Peyer's patch (tissue), 4 donors: ENCODE measurements at regions not wholly inside any gene's neighbourhood (a gene's known extent, or its start where the extent isn't known, plus 50 kb on each side); places are given as distances from the start of the nearest gene placed in this dataset.
"Not testable (repeated sequence)": the region's sequence is repeated elsewhere in the genome, so short reads cannot be mapped to it uniquely, and the experiment has no call there.

Source experiments
- DNase-seq, 3 donors: peaks; one replicate each; pipeline ENCODE4 v3.0.0-alpha.2; 2017 to 2019
- H3K27ac ChIP-seq, 4 donors: fragments of 200-600 bp; sonication (generic); one replicate each; pipeline ENCODE4 v1.5.1; 2016 to 2019
- H3K27me3 ChIP-seq, 2 donors: fragments of 200-600 bp; sonication (generic); one replicate each; pipeline ENCODE4 v1.5.1; 2019
- H3K36me3 ChIP-seq, 3 donors: fragments of 200-600 bp; sonication (generic); one replicate each; pipeline ENCODE4 v1.5.1; 2016 to 2019
- H3K4me1 ChIP-seq, 4 donors: fragments of 200-600 bp; sonication (generic); one replicate each; pipeline ENCODE4 v1.5.1; 2016 to 2019
- H3K4me3 ChIP-seq, 4 donors: fragments of 200-600 bp; sonication (generic); 1 replicate in 3 of 4; 2 replicates in 1 of 4; pipeline ENCODE4 v1.5.1; 2016 to 2019; ENCODE audit warnings: mild to moderate bottlenecking in 1 of 4
- H3K9me3 ChIP-seq, 4 donors: fragments of 200-600 bp; sonication (generic); one replicate each; pipeline ENCODE4 v1.5.1; 2016 to 2019; ENCODE audit warnings: mild to moderate bottlenecking in 1 of 4
- POLR2A ChIP-seq, 2 donors: fragments of 450-650 bp; IDR thresholded peaks; one replicate each; pipeline ENCODE4 v1.5.1; 2017; ENCODE audit warnings: antibody characterized with exemption in 2 of 2, mild to moderate bottlenecking in 2 of 2, moderate library complexity in 2 of 2
- TF ChIP-seq, protein P1 (sequence below), 6 experiments: fragments of 450-650 bp in 4 of 6; fragments of 200-600 bp in 2 of 6; sonication (generic) in 1 of 6; IDR thresholded peaks; one replicate each; pipeline ENCODE4 v1.5.1; 2017 to 2019; ENCODE audit warnings: antibody characterized with exemption in 6 of 6, mild to moderate bottlenecking in 3 of 6, moderate library complexity in 1 of 6

DNA sequence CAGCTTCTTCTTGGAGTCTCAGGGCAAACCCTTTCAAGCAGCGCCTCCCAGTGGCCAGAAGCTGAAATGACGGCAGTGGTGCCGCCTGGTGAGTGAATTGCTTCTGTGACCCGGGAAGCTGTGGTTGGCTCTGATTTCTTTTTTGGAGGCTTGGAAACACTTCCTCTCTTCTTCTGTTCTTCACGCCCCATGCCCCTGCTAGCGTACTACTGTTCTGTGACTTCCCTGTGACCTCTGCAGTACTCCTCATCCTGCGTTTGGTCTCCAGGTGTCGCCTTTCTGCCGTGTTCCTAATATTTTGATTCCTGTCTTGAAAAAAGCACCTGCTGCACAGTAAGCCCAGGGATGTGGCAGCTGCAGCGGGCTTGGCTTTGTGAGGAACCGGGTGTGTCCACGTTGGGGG lies 176.4 kb downstream of the ADRA2C start:
- H3K4me1 ChIP-seq, H3K4me3 ChIP-seq, H3K27ac ChIP-seq, H3K27me3 ChIP-seq, H3K9me3 ChIP-seq, H3K36me3 ChIP-seq: not testable (repeated sequence)
- peak in 2 of 3 donors; percentile 30 to 84 for DNase-seq
- TF ChIP-seq, protein P1, sequence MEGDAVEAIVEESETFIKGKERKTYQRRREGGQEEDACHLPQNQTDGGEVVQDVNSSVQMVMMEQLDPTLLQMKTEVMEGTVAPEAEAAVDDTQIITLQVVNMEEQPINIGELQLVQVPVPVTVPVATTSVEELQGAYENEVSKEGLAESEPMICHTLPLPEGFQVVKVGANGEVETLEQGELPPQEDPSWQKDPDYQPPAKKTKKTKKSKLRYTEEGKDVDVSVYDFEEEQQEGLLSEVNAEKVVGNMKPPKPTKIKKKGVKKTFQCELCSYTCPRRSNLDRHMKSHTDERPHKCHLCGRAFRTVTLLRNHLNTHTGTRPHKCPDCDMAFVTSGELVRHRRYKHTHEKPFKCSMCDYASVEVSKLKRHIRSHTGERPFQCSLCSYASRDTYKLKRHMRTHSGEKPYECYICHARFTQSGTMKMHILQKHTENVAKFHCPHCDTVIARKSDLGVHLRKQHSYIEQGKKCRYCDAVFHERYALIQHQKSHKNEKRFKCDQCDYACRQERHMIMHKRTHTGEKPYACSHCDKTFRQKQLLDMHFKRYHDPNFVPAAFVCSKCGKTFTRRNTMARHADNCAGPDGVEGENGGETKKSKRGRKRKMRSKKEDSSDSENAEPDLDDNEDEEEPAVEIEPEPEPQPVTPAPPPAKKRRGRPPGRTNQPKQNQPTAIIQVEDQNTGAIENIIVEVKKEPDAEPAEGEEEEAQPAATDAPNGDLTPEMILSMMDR (IDR thresholded peaks at IDR 0.05): peak in 5 of 6 experiments; percentile 15 to 76 (median 55)

DNA sequence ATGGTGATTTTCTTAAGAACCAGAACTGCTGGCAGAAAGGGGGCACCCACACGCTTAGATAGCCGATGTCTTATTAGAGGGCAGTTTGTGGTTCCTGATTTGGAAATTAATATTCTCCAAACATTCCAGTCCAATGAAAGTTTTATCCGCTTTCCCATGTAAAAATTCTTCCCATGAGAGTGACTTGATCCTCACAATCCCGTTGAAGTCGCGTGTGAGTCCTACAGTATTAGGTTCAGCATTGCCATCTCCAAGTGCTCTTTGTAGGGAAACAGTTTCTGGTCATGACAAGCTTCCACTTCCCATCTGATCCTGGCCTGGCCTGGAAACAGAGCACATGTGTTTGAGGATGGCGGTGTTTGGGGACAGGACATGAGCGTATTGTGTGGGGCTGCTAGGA lies 176.9 kb downstream of the ADRA2C start:
- H3K4me1 ChIP-seq, H3K36me3 ChIP-seq, H3K9me3 ChIP-seq, DNase-seq, H3K27ac ChIP-seq, H3K27me3 ChIP-seq, H3K4me3 ChIP-seq: not testable (repeated sequence)

DNA sequence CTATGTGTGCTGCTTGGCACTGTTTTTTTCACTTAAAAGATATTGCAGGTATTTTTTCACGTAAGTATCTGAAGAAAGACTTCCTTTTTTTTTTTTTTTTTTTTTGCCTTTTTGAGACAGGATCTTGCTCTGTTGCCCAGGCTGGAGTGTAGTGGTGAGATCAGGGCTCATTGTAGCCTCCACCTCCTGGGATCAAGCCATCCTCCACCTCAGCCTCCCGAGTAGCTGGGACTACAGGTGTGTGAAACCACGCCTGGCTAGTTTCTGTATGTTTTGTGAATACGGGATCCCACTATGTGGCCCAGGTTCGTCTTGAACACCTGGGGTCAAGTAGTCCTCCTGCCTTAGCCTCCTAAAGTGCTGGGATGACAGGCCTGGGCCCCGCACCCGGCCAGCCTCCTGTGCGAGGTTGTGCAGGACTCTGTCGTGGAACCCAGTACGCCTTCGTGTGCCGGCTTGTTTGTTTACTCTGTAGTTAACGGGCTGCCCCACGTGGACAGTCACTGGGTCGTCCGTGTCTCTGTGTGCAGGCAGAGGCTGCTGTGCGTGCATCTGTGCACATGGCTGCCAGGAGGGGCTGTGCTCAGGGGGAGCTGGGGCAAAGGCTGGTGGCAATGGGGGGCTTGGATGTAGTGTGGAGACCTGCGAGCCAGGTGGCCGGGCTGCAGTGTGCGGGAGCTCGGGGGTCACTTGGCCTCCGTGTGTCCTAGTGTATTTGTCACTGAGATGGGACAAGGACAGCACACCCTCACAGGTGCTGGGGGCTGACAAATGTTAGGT lies 179.5 kb downstream of the ADRA2C start:
- Histone ChIP-seq H3K4me1 (no peaks in the 10 kb centered on the region), H3K36me3 (peaks cover 0 to 3% (median 0%) of the 10 kb centered on the region in 3 donors), H3K9me3 (no peaks in the 10 kb centered on the region), H3K27me3 (no peaks in the 10 kb centered on the region), H3K27ac (no peak overlapping the region), H3K4me3 (no peak overlapping the region)
- TF ChIP-seq POLR2A (IDR thresholded peaks at IDR 0.05): no peak
- TF ChIP-seq, protein P1 (IDR thresholded peaks at IDR 0.05): no peak
- DNase-seq: no peak

DNA sequence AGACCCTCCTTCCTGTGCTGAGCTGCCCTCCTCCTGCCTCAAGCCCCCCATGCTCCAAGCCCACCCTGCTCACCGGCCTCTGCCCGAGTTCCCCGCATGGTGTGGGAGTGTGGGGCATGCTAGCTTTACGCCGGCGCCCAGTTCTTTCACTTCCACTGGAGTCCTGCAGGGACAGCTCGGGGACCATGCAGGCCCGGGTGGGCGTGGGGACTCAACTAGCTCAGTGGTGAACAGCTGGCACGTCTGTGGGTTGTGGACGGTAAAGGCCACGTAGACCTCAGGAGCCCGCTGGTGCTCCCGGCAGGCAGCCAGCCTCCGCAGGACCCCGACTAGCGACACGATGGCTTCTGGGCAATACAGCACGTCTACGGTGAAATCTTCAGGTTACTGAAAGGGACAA lies 180.4 kb downstream of the ADRA2C start:
- not testable (repeated sequence) for H3K4me3 ChIP-seq, H3K27ac ChIP-seq, H3K9me3 ChIP-seq, DNase-seq, H3K27me3 ChIP-seq, H3K4me1 ChIP-seq, H3K36me3 ChIP-seq

DNA sequence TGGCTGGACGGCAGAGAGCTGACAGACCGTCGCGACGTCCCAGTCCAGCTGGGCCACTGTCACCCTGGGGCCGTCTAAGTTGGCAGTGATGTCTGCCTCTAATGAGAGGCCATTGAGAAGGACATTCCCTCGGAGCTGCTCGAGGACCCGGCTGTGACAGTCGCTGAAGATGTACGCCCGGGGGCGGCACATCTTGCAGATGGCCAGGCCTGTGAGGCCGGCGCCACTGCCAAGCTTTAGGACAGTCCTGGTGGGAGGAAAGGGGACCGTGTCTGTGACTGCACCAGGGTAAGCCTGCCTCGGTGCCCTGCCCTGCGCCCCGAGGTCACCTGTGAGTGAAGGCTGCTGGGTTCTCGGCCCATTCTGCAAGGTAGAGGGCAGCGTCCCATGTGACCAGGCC lies 181.6 kb downstream of the ADRA2C start:
- H3K27ac ChIP-seq, H3K9me3 ChIP-seq, DNase-seq, H3K27me3 ChIP-seq, H3K36me3 ChIP-seq, H3K4me3 ChIP-seq, H3K4me1 ChIP-seq: not testable (repeated sequence)

DNA sequence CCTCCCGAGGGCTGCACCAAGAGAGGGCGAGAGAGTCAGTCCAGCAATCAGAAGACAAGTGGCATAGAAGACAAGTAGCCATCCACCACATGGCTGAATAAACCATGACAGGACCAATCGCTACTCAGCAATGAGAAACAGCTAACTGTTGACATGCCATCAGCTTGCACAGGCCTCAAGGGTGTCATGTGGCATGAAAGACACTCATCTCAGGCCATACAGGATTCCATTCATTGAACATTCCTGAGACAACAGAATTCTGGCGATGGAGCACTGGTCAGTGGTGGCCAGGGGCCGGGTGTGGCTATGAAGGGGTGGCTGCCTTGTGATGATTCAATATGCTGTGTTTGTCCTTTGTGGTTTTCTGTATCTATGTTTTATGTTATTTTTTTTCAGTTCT lies 182.0 kb downstream of the ADRA2C start:
- H3K27me3 ChIP-seq, H3K4me1 ChIP-seq, H3K27ac ChIP-seq, DNase-seq, H3K36me3 ChIP-seq, H3K4me3 ChIP-seq, H3K9me3 ChIP-seq: not testable (repeated sequence)

DNA sequence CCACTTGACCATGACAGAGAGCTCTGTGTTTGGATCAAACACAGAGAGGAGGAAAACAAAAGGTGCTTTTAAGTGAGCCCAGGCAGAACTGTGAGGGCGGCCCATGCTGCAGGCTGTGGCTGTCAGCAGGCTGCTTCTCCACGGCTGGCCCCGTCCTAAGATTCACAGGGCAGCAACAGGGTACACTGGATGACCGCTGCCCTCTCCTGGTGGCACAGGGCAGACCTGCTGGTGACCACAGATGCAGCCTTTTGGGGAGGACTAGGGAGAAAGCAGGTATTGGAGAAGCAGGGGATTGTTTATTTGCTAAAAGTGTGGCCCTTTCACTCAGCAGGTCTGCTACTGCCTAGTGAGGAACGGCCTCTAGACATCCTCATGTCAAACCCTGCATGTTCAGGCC lies 183.7 kb downstream of the ADRA2C start:
- DNase-seq: peak in 1 of 3 donors; percentile 58

DNA sequence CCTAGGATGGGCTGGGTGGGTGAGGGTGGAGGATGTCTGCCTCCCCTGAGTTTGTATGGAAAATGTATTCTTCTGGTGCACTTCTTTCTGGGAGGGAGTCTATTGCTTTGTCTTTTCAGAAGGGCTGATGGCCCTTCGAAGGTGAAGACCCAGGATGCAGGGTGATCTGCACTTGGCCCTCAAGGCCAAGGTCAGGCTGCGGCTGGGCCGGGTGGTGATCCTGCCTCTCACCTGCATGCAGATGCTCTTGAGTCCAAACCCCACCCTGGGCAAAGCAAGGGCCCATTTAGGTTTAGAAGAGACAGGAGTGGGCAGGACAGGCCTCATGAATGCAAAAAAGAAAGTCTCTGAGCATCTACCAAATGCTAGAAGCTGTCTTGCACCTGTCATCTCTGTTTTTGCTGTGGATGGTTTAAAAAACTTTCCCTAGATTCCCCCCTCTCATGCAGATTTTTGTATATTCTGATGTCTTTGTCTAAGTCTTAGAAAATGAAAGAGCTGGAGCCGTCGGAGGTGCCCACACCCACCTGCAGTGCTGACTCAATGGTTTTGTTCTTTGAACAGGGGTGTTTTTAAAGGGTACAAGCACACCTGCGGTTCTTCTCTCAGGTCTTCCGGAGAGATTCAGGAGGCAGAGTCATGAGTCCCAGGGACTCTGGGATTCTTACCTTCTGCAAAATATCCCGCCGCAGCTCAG lies 186.4 kb downstream of the ADRA2C start:
- H3K9me3 ChIP-seq, H3K27me3 ChIP-seq, DNase-seq, H3K36me3 ChIP-seq, H3K4me1 ChIP-seq, H3K4me3 ChIP-seq, H3K27ac ChIP-seq: not testable (repeated sequence)

More for the DNA sequence above, 183.7 kb downstream of the ADRA2C start:
- not testable (repeated sequence) for H3K27ac ChIP-seq, H3K4me3 ChIP-seq, H3K36me3 ChIP-seq, H3K4me1 ChIP-seq, H3K27me3 ChIP-seq, H3K9me3 ChIP-seq
- TF ChIP-seq, protein P1 (IDR thresholded peaks at IDR 0.05): peak in 4 of 6 experiments; percentile 14 to 40 (median 28)

DNA sequence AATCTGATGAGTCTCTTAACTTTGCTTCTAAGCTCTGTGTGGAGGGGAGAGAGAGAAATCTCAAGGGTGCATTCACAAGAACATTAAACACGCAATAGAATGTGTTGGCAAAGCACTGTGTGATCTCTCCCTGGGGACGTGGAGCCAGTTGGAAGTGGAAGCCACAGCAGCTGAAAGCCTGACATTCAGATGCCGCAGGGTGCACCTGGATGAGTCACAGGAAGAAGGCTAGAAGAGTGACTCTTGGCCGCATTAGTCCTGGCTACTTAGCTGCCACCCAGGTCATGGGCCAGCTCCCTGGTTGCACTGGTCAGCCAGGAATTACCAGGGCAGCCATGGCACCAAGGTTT lies 186.9 kb downstream of the ADRA2C start:
- H3K27me3 ChIP-seq, H3K4me3 ChIP-seq, H3K9me3 ChIP-seq, DNase-seq, H3K4me1 ChIP-seq, H3K27ac ChIP-seq, H3K36me3 ChIP-seq: not testable (repeated sequence)
